A673 (cell line): ENCODE measurements at regions not wholly inside any gene's neighbourhood (a gene's known extent, or its start where the extent isn't known, plus 50 kb on each side); places are given as distances from the start of the nearest gene placed in this dataset.

Experiments
- CTCF ChIP-seq: fragments of 300-800, 200-600 bp; sonication (generic); conservative IDR thresholded peaks from 2 replicates; pipeline ENCODE4 v1.5.1; 2017; ENCODE audit warnings: low read depth, mild to moderate bottlenecking, antibody characterized with exemption, low read length, moderate library complexity, mixed read lengths
- EZH2 ChIP-seq: fragments of 200-600 bp; sonication (generic); IDR thresholded peaks from 2 replicates; pipeline ENCODE4 v1.6.1; 2017; ENCODE audit warnings: borderline replicate concordance, low read depth, mild to moderate bottlenecking, mixed read lengths, antibody characterized with exemption, low read length; ENCODE audit not compliant: poor library complexity, severe bottlenecking

- TF ChIP-seq CTCF, result no peak
- TF ChIP-seq EZH2, result no peak
Measured at GRCh38 chr6:15106958-15107643, 138.8 kb upstream of the JARID2 start.
